NCI-H226 (cell line): ENCODE measurements at regions not wholly inside any gene's neighbourhood (a gene's known extent, or its start where the extent isn't known, plus 50 kb on each side); places are given as distances from the start of the nearest gene placed in this dataset.
"Not testable (repeated sequence)": the region's sequence is repeated elsewhere in the genome, so short reads cannot be mapped to it uniquely, and the experiment has no call there.

ENCODE experiments used
- DNase-seq: peaks from one replicate; pipeline ENCODE4 v3.0.0-alpha.2; 2015

GRCh38 chr11:134975866-134976376, 563.9 kb upstream of the B3GAT1 start:
- DNase-seq, result no peak

GRCh38 chr11:134973801-134974200, 561.8 kb upstream of the B3GAT1 start:
- no peak for DNase-seq

- DNase-seq, result no peak
Measured at GRCh38 chr11:134971381-134971780, 559.3 kb upstream of the B3GAT1 start.

GRCh38 chr11:134967746-134968145, 555.7 kb upstream of the B3GAT1 start:
- no peak for DNase-seq

GRCh38 chr11:134961386-134961785, 549.3 kb upstream of the B3GAT1 start:
- not testable (repeated sequence) for DNase-seq

- no peak for DNase-seq
Measured at GRCh38 chr11:134958870-134959269, 546.8 kb upstream of the B3GAT1 start.

- DNase-seq, result no peak
Measured at GRCh38 chr11:134958336-134958640, 546.2 kb upstream of the B3GAT1 start.

GRCh38 chr11:134957540-134958335, 545.7 kb upstream of the B3GAT1 start:
- no peak for DNase-seq

- DNase-seq, result no peak
Measured at GRCh38 chr11:134956450-134957210, 544.6 kb upstream of the B3GAT1 start.

- not testable (repeated sequence) for DNase-seq
Measured at GRCh38 chr11:134955970-134956369, 543.9 kb upstream of the B3GAT1 start.

GRCh38 chr11:134955281-134955680, 543.2 kb upstream of the B3GAT1 start:
- no peak for DNase-seq

- DNase-seq, result not testable (repeated sequence)
Measured at GRCh38 chr11:134954456-134954855, 542.4 kb upstream of the B3GAT1 start.

- DNase-seq, result not testable (repeated sequence)
Measured at GRCh38 chr11:134953417-134953970, 541.5 kb upstream of the B3GAT1 start.

- DNase-seq, result no peak
Measured at GRCh38 chr11:134951305-134951700, 539.3 kb upstream of the B3GAT1 start.

- no peak for DNase-seq
Measured at GRCh38 chr11:134950692-134951304, 538.8 kb upstream of the B3GAT1 start.

GRCh38 chr11:134949121-134950090, 537.4 kb upstream of the B3GAT1 start:
- no peak for DNase-seq

GRCh38 chr11:134947556-134947955, 535.5 kb upstream of the B3GAT1 start:
- no peak for DNase-seq

- DNase-seq, result no peak
Measured at GRCh38 chr11:134945993-134946392, 534.0 kb upstream of the B3GAT1 start.

GRCh38 chr11:134944986-134945385, 532.9 kb upstream of the B3GAT1 start:
- DNase-seq, result no peak

- no peak for DNase-seq
Measured at GRCh38 chr11:134944131-134944530, 532.1 kb upstream of the B3GAT1 start.

GRCh38 chr11:134943544-134943943, 531.5 kb upstream of the B3GAT1 start:
- DNase-seq, result no peak

GRCh38 chr11:134942681-134943080, 530.6 kb upstream of the B3GAT1 start:
- no peak for DNase-seq
